ENCODE measurements at regions not wholly inside any gene's neighbourhood (a gene's known extent, or its start where the extent isn't known, plus 50 kb on each side); places are given as distances from the start of the nearest gene placed in this dataset.

GRCh38 chr3:74709951-74710350 lies 95.5 kb upstream of the CNTN3 start:
- CTCF ChIA-PET (ENCODE audit: partially characterized antibody): no interaction called here
- Histone ChIP-seq H2BK20ac (ENCODE audit: low read length) (no peak overlapping the region), H3K14ac (ENCODE audit: insufficient read length) (no peak overlapping the region), H2BK120ac (replicated peaks; ENCODE audit: low read depth, low read length) (no peak overlapping the region), H3K4me3 (ENCODE audit: extremely low read depth in 1 of 4, insufficient read depth in 2 of 4, low read depth in 3 of 4, low read length in 4 of 4) (no peak overlapping the region), H2BK15ac (ENCODE audit: low read length) (no peak overlapping the region), H3K9me3 (ENCODE audit: insufficient read depth in 2 of 2, low read depth in 1 of 2, low read length in 1 of 2) (peaks cover 0 to 6% of the 10 kb centered on the region in 2 experiments; a peak in 1 of 4 replicates), H2AFZ (ENCODE audit: low read length) (no peak overlapping the region), H3K36me3 (ENCODE audit: control insufficient read depth in 2 of 4, insufficient read depth in 4 of 4, low read length in 3 of 4) (no peaks in the 10 kb centered on the region), H4K8ac (ENCODE audit: extremely low read depth, insufficient read depth, low read length) (no peak overlapping the region), H3K4me2 (ENCODE audit: insufficient read depth in 1 of 2, low read depth in 2 of 2, low read length in 2 of 2) (no peak overlapping the region), H2BK5ac (ENCODE audit: low read depth, low read length) (no peak overlapping the region), H3K9ac (replicated peaks in 1 of 4; ENCODE audit: extremely low read depth in 1 of 4, low read depth in 3 of 4, low read length in 3 of 4) (no peak overlapping the region), H4K20me1 (replicated peaks in 1 of 2; ENCODE audit: control insufficient read depth in 1 of 2, insufficient read depth in 2 of 2, low read length in 2 of 2) (no peaks in the 10 kb centered on the region), H4K5ac (ENCODE audit: insufficient read length, low read depth, low read length) (no peak overlapping the region), H3K27me3 (replicated peaks in 1 of 4; ENCODE audit: control insufficient read depth in 3 of 4, extremely low read depth in 1 of 4, insufficient read depth in 3 of 4, low read length in 3 of 4) (no peaks in the 10 kb centered on the region), H3K23ac (ENCODE audit: insufficient read length) (no peak overlapping the region), H3K56ac (replicated peaks; ENCODE audit: insufficient read length, low read depth, low read length) (no peak overlapping the region), H3K79me1 (ENCODE audit: low read depth, low read length) (no peaks in the 10 kb centered on the region), H3K4me1 (replicated peaks in 1 of 4; ENCODE audit: control insufficient read depth in 3 of 4, insufficient read depth in 4 of 4, low read length in 3 of 4) (0 out of 7 replicates have a peak, but pooled peaks cover 0 to 2% (median 0%) of the 10 kb centered on the region in 4 experiments), H3K23me2 (ENCODE audit: low read depth, low read length) (no peaks in the 10 kb centered on the region), H2AK5ac (ENCODE audit: low read depth, low read length) (no peak overlapping the region), H4K91ac (replicated peaks; ENCODE audit: insufficient read length, low read length) (no peak overlapping the region), H3K79me2 (ENCODE audit: control insufficient read depth in 1 of 2, insufficient read depth in 2 of 2, low read length in 2 of 2) (no peaks in the 10 kb centered on the region), H3K27ac (ENCODE audit: low read depth, low read length) (no peak overlapping the region), H3K18ac (ENCODE audit: extremely low read depth, low read length) (no peak overlapping the region), H2BK12ac (ENCODE audit: low read depth, low read length) (no peak overlapping the region), H3K4ac (replicated peaks; ENCODE audit: insufficient read length, low read depth, low read length) (no peak overlapping the region)
- TF ChIP-seq KDM4A (IDR thresholded peaks at IDR 0.05; ENCODE audit: low read depth, low read length, severe bottlenecking) (no peak), KDM5A (IDR thresholded peaks at IDR 0.05; ENCODE audit: low read length) (no peak), CHD2 (IDR thresholded peaks at IDR 0.05; ENCODE audit: low read length) (no peak), JUN (IDR thresholded peaks at IDR 0.05; ENCODE audit: low read depth, low read length) (no peak), RBBP5 (IDR thresholded peaks at IDR 0.05; ENCODE audit: borderline replicate concordance, low read depth, low read length) (no peak), SP2 (IDR thresholded peaks at IDR 0.05; ENCODE audit: low read length) (no peak), SP1 (IDR thresholded peaks at IDR 0.05; ENCODE audit: low read depth, low read length) (no peak), TCF12 (IDR thresholded peaks at IDR 0.05; ENCODE audit: low read depth, low read length) (no peak), RXRA (IDR thresholded peaks at IDR 0.05; ENCODE audit: insufficient read depth, low read depth, low read length) (no peak), EGR1 (IDR thresholded peaks at IDR 0.05; ENCODE audit: borderline replicate concordance, low read depth, low read length) (no peak), TEAD4 (IDR thresholded peaks at IDR 0.05; ENCODE audit: low read depth, low read length) (no peak), CHD1 (IDR thresholded peaks at IDR 0.05; ENCODE audit: low read depth, low read length) (no peak)
- DNase-seq (ENCODE audit: low read depth in 1 of 2, low spot score in 2 of 2) (no peak), FAIRE-seq (no peak)
- POLR2A ChIA-PET (ENCODE audit: partially characterized antibody): no interaction called here
- WGBS, 2 experiments (ENCODE audit: extremely low coverage in 1 of 2, insufficient coverage in 1 of 2, insufficient read length in 1 of 2, insufficient replicate concordance in 2 of 2, low coverage in 1 of 2, low lambda C conversion rate in 2 of 2, missing lambda C conversion rate in 1 of 2): 100% methylated on average over 3 of the region's 3 CpGs; no CpG with 5 or more reads in 1 of the 2 experiments
